ENCODE measurements at regions not wholly inside any gene's neighbourhood (a gene's known extent, or its start where the extent isn't known, plus 50 kb on each side); places are given as distances from the start of the nearest gene placed in this dataset.
"Not testable (repeated sequence)": the region's sequence is repeated elsewhere in the genome, so short reads cannot be mapped to it uniquely, and the experiment has no call there.

DNA sequence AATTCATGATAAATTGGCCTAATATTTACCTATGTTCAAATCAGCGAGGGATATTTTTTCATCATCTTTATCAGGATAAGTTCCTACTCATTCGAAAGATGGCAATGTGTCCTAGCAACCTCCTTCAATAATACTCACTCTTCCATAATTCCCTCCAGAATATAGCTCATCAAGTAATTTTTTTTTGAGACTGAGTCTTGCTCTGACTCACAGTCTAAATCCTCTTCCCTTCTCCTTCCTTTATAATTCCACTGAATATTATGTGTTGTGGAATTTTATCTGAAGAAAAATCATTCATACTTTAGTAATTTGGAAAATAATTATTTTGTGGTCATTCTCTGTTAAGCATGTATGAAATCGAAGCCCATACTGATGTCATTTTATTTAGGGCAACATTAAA lies 663.8 kb downstream of the FLRT2 start:
- H3K4me1 ChIP-seq (ENCODE audit: control insufficient read depth, insufficient read depth, low read length, poor library complexity, severe bottlenecking): no peaks in the 10 kb centered on the region
- no peak overlapping the region for H3K27ac ChIP-seq (ENCODE audit: low read depth, low read length, severe bottlenecking)
- no peaks in the 10 kb centered on the region for H3K9me3 ChIP-seq (ENCODE audit: control insufficient read depth, low read length)
- 94 to 100% methylated on average over 2 of the region's 3 CpGs for WGBS, 2 experiments (ENCODE audit: insufficient coverage in 2 of 2)
- no peaks in the 10 kb centered on the region for H3K36me3 ChIP-seq (ENCODE audit: control insufficient read depth, insufficient read depth, low read length)
- no peak overlapping the region for H3K4me3 ChIP-seq (ENCODE audit: extremely low read depth, insufficient read depth, low read length, poor library complexity, severe bottlenecking)

DNA sequence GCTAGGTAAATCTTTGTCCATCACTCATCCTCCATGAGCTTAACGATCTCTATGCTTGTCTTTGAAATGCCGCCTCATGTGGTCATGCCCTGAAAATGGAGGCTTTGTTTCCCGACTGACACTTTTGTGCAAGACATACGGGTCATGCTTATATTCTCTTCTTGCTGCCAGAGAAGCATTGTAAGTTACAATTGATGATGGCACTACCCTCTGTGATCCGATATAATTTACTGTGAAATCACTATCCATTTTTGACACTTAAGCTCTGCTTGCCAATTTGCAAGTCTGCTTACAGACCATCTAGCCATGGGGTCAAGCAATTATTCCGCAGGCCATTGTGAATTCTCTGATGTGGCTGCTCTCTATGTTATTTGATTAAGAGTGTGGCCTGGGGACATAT lies 650.0 kb downstream of the FLRT2 start:
- no peak overlapping the region for H3K27ac ChIP-seq (ENCODE audit: low read depth, low read length, severe bottlenecking)
- no peaks in the 10 kb centered on the region for H3K36me3 ChIP-seq (ENCODE audit: control insufficient read depth, insufficient read depth, low read length)
- 78 to 81% methylated on average over 3 to 5 of the region's 6 CpGs for WGBS, 2 experiments (ENCODE audit: insufficient coverage in 2 of 2)
- no peak overlapping the region for H3K4me3 ChIP-seq (ENCODE audit: extremely low read depth, insufficient read depth, low read length, poor library complexity, severe bottlenecking)
- no peaks in the 10 kb centered on the region for H3K4me1 ChIP-seq (ENCODE audit: control insufficient read depth, insufficient read depth, low read length, poor library complexity, severe bottlenecking)
- no peaks in the 10 kb centered on the region for H3K9me3 ChIP-seq (ENCODE audit: control insufficient read depth, low read length)

DNA sequence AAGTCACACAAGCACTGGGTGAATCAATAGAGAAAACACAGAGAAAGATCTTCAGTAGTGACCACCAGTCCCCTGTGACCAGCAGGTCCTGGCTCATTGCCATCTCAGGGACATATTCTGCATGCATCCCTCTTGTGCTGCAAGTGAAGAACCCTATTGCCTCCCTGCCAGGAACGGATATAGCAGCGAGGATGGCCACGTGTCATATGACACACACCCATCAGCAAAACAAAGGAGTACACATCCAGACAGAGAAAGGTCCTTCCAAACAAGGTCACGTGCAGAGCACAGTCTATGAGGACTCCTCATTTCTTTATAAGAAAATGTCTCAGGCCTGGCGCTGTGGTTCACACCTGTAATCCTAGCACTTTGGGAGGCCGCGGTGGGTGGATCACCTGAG lies 638.4 kb downstream of the FLRT2 start:
- Histone ChIP-seq H3K4me1 (ENCODE audit: control insufficient read depth, insufficient read depth, low read length, poor library complexity, severe bottlenecking) (no peaks in the 10 kb centered on the region), H3K9me3 (ENCODE audit: control insufficient read depth, low read length) (no peaks in the 10 kb centered on the region), H3K27ac (ENCODE audit: low read depth, low read length, severe bottlenecking) (no peak overlapping the region), H3K36me3 (ENCODE audit: control insufficient read depth, insufficient read depth, low read length) (no peaks in the 10 kb centered on the region), H3K4me3 (ENCODE audit: extremely low read depth, insufficient read depth, low read length, poor library complexity, severe bottlenecking) (no peak overlapping the region)
- 92 to 93% methylated on average over 5 to 6 of the region's 7 CpGs for WGBS, 2 experiments (ENCODE audit: insufficient coverage in 2 of 2)

- Histone ChIP-seq H3K36me3 (ENCODE audit: control insufficient read depth, insufficient read depth, low read length) (no peaks in the 10 kb centered on the region), H3K9me3 (ENCODE audit: control insufficient read depth, low read length) (no peaks in the 10 kb centered on the region), H3K4me1 (ENCODE audit: control insufficient read depth, insufficient read depth, low read length, poor library complexity, severe bottlenecking) (no peaks in the 10 kb centered on the region), H3K27ac (ENCODE audit: low read depth, low read length, severe bottlenecking) (no peak overlapping the region), H3K4me3 (ENCODE audit: extremely low read depth, insufficient read depth, low read length, poor library complexity, severe bottlenecking) (no peak overlapping the region)
- WGBS, 2 experiments (ENCODE audit: insufficient coverage in 2 of 2): 100% methylated on average over 1 of the region's 2 CpGs; no CpG with 5 or more reads in 1 of the 2 experiments
Measured at GRCh38 chr14:86166541-86166940, 636.6 kb downstream of the FLRT2 start.

DNA sequence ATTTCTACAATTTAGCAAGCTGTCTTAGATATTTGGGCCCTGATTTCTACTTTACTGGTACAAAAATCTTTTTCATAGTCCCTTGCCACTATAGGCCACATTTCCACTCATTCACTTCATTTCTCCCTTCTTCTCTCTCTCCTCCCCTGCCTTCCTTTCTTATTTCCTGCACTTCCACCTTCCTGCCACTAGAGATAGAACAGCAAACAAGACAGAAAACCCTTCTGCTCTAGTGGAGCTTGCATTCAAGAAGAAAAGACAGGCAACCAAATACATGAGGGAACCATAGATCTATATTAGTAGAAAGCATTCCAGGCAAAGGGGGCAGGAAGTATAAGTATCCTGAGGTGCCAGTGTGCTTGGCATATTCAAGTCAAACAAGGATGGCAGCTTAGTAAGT lies 623.5 kb downstream of the FLRT2 start:
- no peaks in the 10 kb centered on the region for H3K36me3 ChIP-seq (ENCODE audit: control insufficient read depth, insufficient read depth, low read length)
- no peak overlapping the region for H3K27ac ChIP-seq (ENCODE audit: low read depth, low read length, severe bottlenecking)
- H3K4me3 ChIP-seq (ENCODE audit: extremely low read depth, insufficient read depth, low read length, poor library complexity, severe bottlenecking): no peak overlapping the region
- H3K4me1 ChIP-seq (ENCODE audit: control insufficient read depth, insufficient read depth, low read length, poor library complexity, severe bottlenecking): no peaks in the 10 kb centered on the region
- no peaks in the 10 kb centered on the region for H3K9me3 ChIP-seq (ENCODE audit: control insufficient read depth, low read length)

DNA sequence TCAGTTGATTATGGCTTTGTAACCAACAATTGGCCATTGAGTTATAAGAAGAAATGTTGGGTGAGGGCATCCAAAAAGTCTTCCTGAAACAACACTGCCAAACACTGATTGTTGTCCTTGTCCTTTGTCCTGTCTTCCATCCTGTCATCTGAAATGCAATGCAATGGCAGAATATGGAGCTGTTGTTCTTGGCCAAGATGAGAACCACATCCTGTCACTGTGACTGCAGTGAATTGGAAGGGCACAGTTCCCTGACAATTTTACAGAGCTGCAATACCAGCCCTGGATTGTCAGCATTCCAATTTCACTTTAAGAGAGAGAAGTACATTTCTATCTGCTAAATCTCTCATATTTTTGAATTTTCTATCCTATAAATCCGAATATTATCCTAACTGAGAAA lies 613.3 kb downstream of the FLRT2 start:
- Histone ChIP-seq H3K4me1 (ENCODE audit: control insufficient read depth, insufficient read depth, low read length, poor library complexity, severe bottlenecking) (no peaks in the 10 kb centered on the region), H3K9me3 (ENCODE audit: control insufficient read depth, low read length) (no peaks in the 10 kb centered on the region), H3K27ac (ENCODE audit: low read depth, low read length, severe bottlenecking) (no peak overlapping the region), H3K36me3 (ENCODE audit: control insufficient read depth, insufficient read depth, low read length) (no peaks in the 10 kb centered on the region), H3K4me3 (ENCODE audit: extremely low read depth, insufficient read depth, low read length, poor library complexity, severe bottlenecking) (no peak overlapping the region)
- no CpG with 5 or more reads among the region's 1 CpG for WGBS, 2 experiments (ENCODE audit: insufficient coverage in 2 of 2)

- no peaks in the 10 kb centered on the region for H3K9me3 ChIP-seq (ENCODE audit: control insufficient read depth, low read length)
- no peaks in the 10 kb centered on the region for H3K4me1 ChIP-seq (ENCODE audit: control insufficient read depth, insufficient read depth, low read length, poor library complexity, severe bottlenecking)
- H3K27ac ChIP-seq (ENCODE audit: low read depth, low read length, severe bottlenecking): no peak overlapping the region
- H3K4me3 ChIP-seq (ENCODE audit: extremely low read depth, insufficient read depth, low read length, poor library complexity, severe bottlenecking): no peak overlapping the region
- H3K36me3 ChIP-seq (ENCODE audit: control insufficient read depth, insufficient read depth, low read length): no peaks in the 10 kb centered on the region
- WGBS, 2 experiments (ENCODE audit: insufficient coverage in 2 of 2): 100% methylated on average over 1 of the region's 2 CpGs
Measured at GRCh38 chr14:86141966-86142365, 612.0 kb downstream of the FLRT2 start.

DNA sequence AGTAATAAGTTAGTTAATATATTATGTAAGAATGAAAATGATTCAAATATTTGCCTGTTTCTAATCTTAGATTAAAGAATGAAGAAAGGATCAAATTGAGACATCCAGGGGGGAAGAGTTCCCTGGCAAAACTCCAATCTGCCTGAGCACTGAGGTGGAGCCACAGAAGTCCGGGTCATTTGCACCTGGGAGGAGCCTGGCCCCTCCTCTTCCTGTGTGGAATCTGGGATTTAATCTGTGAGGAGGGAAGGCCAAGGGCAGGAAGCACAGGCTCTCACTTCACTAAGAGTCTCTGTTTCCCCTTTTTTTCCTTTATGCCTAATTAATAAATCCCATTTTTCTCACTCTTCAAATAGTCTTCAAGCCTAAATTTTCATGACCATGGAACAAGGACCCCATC lies 599.5 kb downstream of the FLRT2 start:
- H3K36me3 ChIP-seq (ENCODE audit: control insufficient read depth, insufficient read depth, low read length): no peaks in the 10 kb centered on the region
- no peak overlapping the region for H3K4me3 ChIP-seq (ENCODE audit: extremely low read depth, insufficient read depth, low read length, poor library complexity, severe bottlenecking)
- no peak overlapping the region for H3K27ac ChIP-seq (ENCODE audit: low read depth, low read length, severe bottlenecking)
- WGBS, 2 experiments (ENCODE audit: insufficient coverage in 2 of 2): 64 to 100% methylated on average over 1 of the region's 1 CpG
- H3K9me3 ChIP-seq (ENCODE audit: control insufficient read depth, low read length): no peaks in the 10 kb centered on the region
- H3K4me1 ChIP-seq (ENCODE audit: control insufficient read depth, insufficient read depth, low read length, poor library complexity, severe bottlenecking): no peaks in the 10 kb centered on the region

DNA sequence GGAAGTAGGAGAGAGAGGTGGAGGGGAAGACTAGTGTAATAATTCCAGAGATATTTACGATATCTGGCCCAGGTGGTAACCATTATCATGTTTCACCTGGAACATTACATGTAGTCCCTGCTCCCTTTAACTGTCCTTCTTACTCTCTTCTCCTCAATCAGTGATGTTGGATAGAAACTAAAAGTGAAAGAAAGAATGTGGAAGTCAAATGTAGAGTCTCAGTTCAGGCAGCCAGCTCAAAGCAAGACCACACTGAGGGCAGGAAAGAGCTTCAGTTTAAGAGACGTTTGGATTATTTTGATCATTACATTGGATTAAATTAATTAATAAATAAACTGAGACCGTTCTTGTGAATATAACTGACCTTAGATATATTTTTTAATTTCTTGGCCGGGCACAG lies 594.4 kb downstream of the FLRT2 start:
- H3K27ac ChIP-seq (ENCODE audit: low read depth, low read length, severe bottlenecking): no peak overlapping the region
- no peaks in the 10 kb centered on the region for H3K36me3 ChIP-seq (ENCODE audit: control insufficient read depth, insufficient read depth, low read length)
- WGBS, 2 experiments (ENCODE audit: insufficient coverage in 2 of 2): no CpG with 5 or more reads among the region's 4 CpGs
- H3K4me1 ChIP-seq (ENCODE audit: control insufficient read depth, insufficient read depth, low read length, poor library complexity, severe bottlenecking): no peaks in the 10 kb centered on the region
- H3K9me3 ChIP-seq (ENCODE audit: control insufficient read depth, low read length): no peaks in the 10 kb centered on the region
- H3K4me3 ChIP-seq (ENCODE audit: extremely low read depth, insufficient read depth, low read length, poor library complexity, severe bottlenecking): no peak overlapping the region

DNA sequence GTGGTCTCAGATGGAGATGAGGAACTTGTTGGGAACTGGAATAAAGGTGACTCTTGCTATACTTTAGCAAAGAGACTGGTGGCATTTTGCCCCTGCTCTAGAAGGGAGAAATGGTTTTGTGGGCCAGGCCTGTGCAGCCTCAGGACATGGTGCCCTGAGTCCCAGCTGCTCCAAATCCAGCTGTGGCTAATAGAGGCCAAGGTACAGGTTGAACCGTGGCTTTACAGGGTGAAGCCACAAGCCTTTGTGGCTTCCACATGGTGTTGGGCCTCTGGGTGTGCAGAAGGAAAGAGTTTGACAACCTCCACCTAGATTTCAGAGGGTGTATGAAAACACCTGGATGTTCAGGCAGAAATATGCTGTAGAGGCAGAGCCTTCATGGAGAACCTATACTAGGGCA lies 586.0 kb downstream of the FLRT2 start:
- 100% methylated on average over 1 of the region's 1 CpG; no CpG with 5 or more reads in 1 of the 2 experiments for WGBS, 2 experiments (ENCODE audit: insufficient coverage in 2 of 2)
- Histone ChIP-seq H3K4me3 (ENCODE audit: extremely low read depth, insufficient read depth, low read length, poor library complexity, severe bottlenecking) (no peak overlapping the region), H3K9me3 (ENCODE audit: control insufficient read depth, low read length) (no peaks in the 10 kb centered on the region)

DNA sequence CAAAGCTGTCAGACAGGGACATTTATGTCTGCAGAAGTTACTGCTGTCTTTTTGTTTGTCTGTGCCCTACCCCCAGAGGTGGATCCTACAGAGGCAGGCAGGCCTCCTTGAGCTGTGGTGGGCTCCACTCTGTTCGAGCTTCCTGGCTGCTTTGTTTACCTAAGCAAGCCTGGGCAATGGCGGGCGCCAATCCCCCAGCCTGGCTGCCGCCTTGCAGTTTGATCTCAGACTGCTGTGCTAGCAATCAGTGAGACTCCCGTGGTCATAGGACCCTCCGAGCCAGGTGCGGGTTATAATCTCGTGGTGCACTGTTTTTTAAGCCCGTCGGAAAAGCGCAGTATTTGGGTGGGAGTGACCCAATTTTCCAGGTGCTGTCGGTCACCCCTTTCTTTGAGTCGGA lies 580.9 kb downstream of the FLRT2 start:
- H3K9me3 ChIP-seq (ENCODE audit: control insufficient read depth, low read length); H3K27ac ChIP-seq (ENCODE audit: low read depth, low read length, severe bottlenecking): not testable (repeated sequence)
- 81 to 86% methylated on average over 10 of the region's 13 CpGs for WGBS, 2 experiments (ENCODE audit: insufficient coverage in 2 of 2)

More for the DNA sequence above, 586.0 kb downstream of the FLRT2 start:
- H3K4me1 ChIP-seq (ENCODE audit: control insufficient read depth, insufficient read depth, low read length, poor library complexity, severe bottlenecking): no peaks in the 10 kb centered on the region
- H3K27ac ChIP-seq (ENCODE audit: low read depth, low read length, severe bottlenecking): no peak overlapping the region
- no peaks in the 10 kb centered on the region for H3K36me3 ChIP-seq (ENCODE audit: control insufficient read depth, insufficient read depth, low read length)

More for the DNA sequence above, 580.9 kb downstream of the FLRT2 start:
- H3K4me1 ChIP-seq (ENCODE audit: control insufficient read depth, insufficient read depth, low read length, poor library complexity, severe bottlenecking); H3K4me3 ChIP-seq (ENCODE audit: extremely low read depth, insufficient read depth, low read length, poor library complexity, severe bottlenecking); H3K36me3 ChIP-seq (ENCODE audit: control insufficient read depth, insufficient read depth, low read length): not testable (repeated sequence)
